K562 (cell line): ENCODE measurements at regions not wholly inside any gene's neighbourhood (a gene's known extent, or its start where the extent isn't known, plus 50 kb on each side); places are given as distances from the start of the nearest gene placed in this dataset.

Source experiments
- ATAC-seq: fragments of 200-7000 bp; cut with Tn5 transposase; 3 replicates; pipeline ENCODE4 v1.9.1; 2020; ENCODE audit warnings: moderate library complexity
- BruUV-seq: library from RNA; stranded (reverse); fragments of 400-500 nt; replicated peaks from 2 replicates; lab custom pipeline; 2021; lab: Mats Ljungman, UMichigan
- CTCF ChIA-PET: fragments of 300-600 bp; formaldehyde crosslinking; extraction: SDS; loops from one replicate; lab custom pipeline; 2021; ENCODE audit warnings: low intra/inter-chr PET ratio; lab: Yijun Ruan, JAX
- POLR2A ChIA-PET: fragments of 300-600, 350-650 bp; sonication (Branson Sonifier 250); formaldehyde crosslinking; extraction: SDS; loops from one replicate; lab custom pipeline; 2021; ENCODE audit warnings: antibody characterized with exemption, inconsistent platforms; lab: Yijun Ruan, JAX
- DNase-seq, 4 experiments: peaks; one replicate each; pipeline versions ENCODE4 v3.0.0 to v3.0.0-alpha.2; 2011 to 2018; ENCODE audit warnings: low spot score in 3 of 4, mixed read lengths in 3 of 4; ENCODE audit errors: extremely low read depth in 1 of 4
- FAIRE-seq: peaks from 2 replicates; lab custom pipeline; 2011; peaks lifted over from hg19 to GRCh38; lab: Jason Lieb, UNC
- H2AFZ ChIP-seq: 2 replicates; pipeline ENCODE4 v1.6.0; 2011; ENCODE audit warnings: low read depth, low read length, control low read depth, inconsistent platforms
- H3K27ac ChIP-seq: fragments of 200-600 bp; 3 replicates; pipeline ENCODE4 v1.8.0; 2011; ENCODE audit warnings: low read depth, mild to moderate bottlenecking, control low read depth, inconsistent platforms, low read length, moderate library complexity, mixed read lengths; ENCODE audit errors: extremely low read depth
- H3K27me3 ChIP-seq, 2 experiments: fragments of 300-600 bp in 1 of 2; 2 replicates in 1 of 2; 3 replicates in 1 of 2; pipeline versions ENCODE4 v1.6.0 to v1.8.0; 2011; ENCODE audit warnings: inconsistent platforms in 2 of 2, low read length in 2 of 2, mild to moderate bottlenecking in 1 of 2, mixed read lengths in 1 of 2, moderate library complexity in 1 of 2; ENCODE audit not compliant: control insufficient read depth in 2 of 2, insufficient read depth in 2 of 2
- H3K36me3 ChIP-seq: fragments of 300-600 bp; 3 replicates; pipeline ENCODE4 v1.8.0; 2011; ENCODE audit warnings: mild to moderate bottlenecking, low read length, inconsistent platforms; ENCODE audit not compliant: control insufficient read depth, insufficient read depth
- H3K4me1 ChIP-seq, 2 experiments: fragments of 200-600 bp in 1 of 2; replicated peaks in 1 of 2; 2 replicates in 1 of 2; 3 replicates in 1 of 2; pipeline versions ENCODE4 v1.5.1 to v1.8.0; 2011; ENCODE audit warnings: inconsistent platforms in 2 of 2, low read length in 2 of 2, mild to moderate bottlenecking in 1 of 2, mixed read lengths in 1 of 2, moderate library complexity in 1 of 2; ENCODE audit not compliant: control insufficient read depth in 2 of 2, insufficient read depth in 2 of 2
- H3K4me2 ChIP-seq: 2 replicates; pipeline ENCODE4 v1.6.1; 2011; ENCODE audit warnings: low read length, control low read depth, inconsistent platforms, mixed read lengths; ENCODE audit not compliant: insufficient read depth
- H3K4me3 ChIP-seq: fragments of 200-600 bp; sonication (generic), shearing (Covaris generic); 2 replicates; pipeline ENCODE4 v1.5.1; 2016; ENCODE audit warnings: control low read depth, inconsistent platforms
- H3K79me2 ChIP-seq: fragments of 200-600 bp; 3 replicates; pipeline ENCODE4 v1.8.0; 2011; ENCODE audit warnings: low read length, inconsistent platforms; ENCODE audit not compliant: control insufficient read depth, insufficient read depth
- H3K9ac ChIP-seq, 2 experiments: 2 replicates each; pipeline versions ENCODE4 v1.6.0 to v1.6.1; 2011; ENCODE audit warnings: low read depth in 2 of 2, low read length in 2 of 2, control low read depth in 1 of 2, inconsistent platforms in 1 of 2, mild to moderate bottlenecking in 1 of 2, mixed read lengths in 1 of 2; ENCODE audit not compliant: insufficient read depth in 1 of 2
- H3K9me1 ChIP-seq: one replicate; pipeline ENCODE4 v1.6.0; 2011; ENCODE audit warnings: inconsistent platforms, mild to moderate bottlenecking, low read length, moderate library complexity; ENCODE audit not compliant: control insufficient read depth, insufficient read depth
- H3K9me3 ChIP-seq: replicated peaks from 2 replicates; pipeline ENCODE4 v1.5.1; 2011; ENCODE audit warnings: low read depth, low read length, inconsistent platforms; ENCODE audit not compliant: control insufficient read depth, insufficient read depth
- H4K20me1 ChIP-seq: replicated peaks from 2 replicates; pipeline ENCODE4 v1.6.1; 2011; ENCODE audit warnings: low read length, inconsistent platforms, mixed read lengths; ENCODE audit not compliant: control insufficient read depth, insufficient read depth
- DACH1 ChIP-seq: fragments of 450-650 bp; IDR thresholded peaks from 2 replicates; pipeline ENCODE4 v1.6.1; 2018; ENCODE audit not compliant: partially characterized antibody
- HCFC1 ChIP-seq: IDR thresholded peaks from 2 replicates; pipeline ENCODE4 v1.6.1; 2012; ENCODE audit warnings: low read depth, low read length, improper control_type of control experiment
- HNRNPLL ChIP-seq: fragments of 200-400 bp; formaldehyde crosslinking; IDR thresholded peaks from 2 replicates; pipeline ENCODE4 v1.6.1; 2017; ENCODE audit warnings: low read length, low read depth, mild to moderate bottlenecking; ENCODE audit not compliant: poor library complexity, severe bottlenecking
- SRSF1 ChIP-seq: fragments of 200-400 bp; formaldehyde crosslinking; IDR thresholded peaks from 2 replicates; pipeline ENCODE4 v1.6.1; 2017; ENCODE audit warnings: mild to moderate bottlenecking, low read depth, low read length, moderate library complexity
- TFAM ChIP-seq: fragments of 250-450 bp; sonication (Bioruptor Pico); conservative IDR thresholded peaks from 2 replicates; pipeline ENCODE4 v1.5.0; 2021; ENCODE audit warnings: mild to moderate bottlenecking, moderate library complexity
- ZNF639 ChIP-seq, 2 experiments: fragments of 200-800 bp in 1 of 2; sonication (Bioruptor generic) in 1 of 2; sonication (generic) in 1 of 2; formaldehyde crosslinking in 1 of 2; IDR thresholded peaks in 1 of 2; conservative IDR thresholded peaks in 1 of 2; 2 replicates each; pipeline versions ENCODE4 v1.5.0 to v1.6.1; 2016 to 2020; ENCODE audit warnings: missing compliant biosample characterization in 1 of 2, missing genetic modification characterization in 1 of 2, missing genetic modification reagents in 1 of 2
- ZNF766 ChIP-seq: fragments of 200-800 bp; sonication (Bioruptor generic); conservative IDR thresholded peaks from 2 replicates; pipeline ENCODE4 v1.6.1; 2016; ENCODE audit warnings: missing genetic modification characterization, missing compliant biosample characterization
- ZNF778 ChIP-seq: fragments of 450-650 bp; formaldehyde crosslinking; IDR thresholded peaks from 2 replicates; pipeline ENCODE4 v1.4.0; 2020; ENCODE audit warnings: mild to moderate bottlenecking, moderate library complexity
- WGBS: fragments of 100-300 bp; shearing (Covaris generic); methylation state at CpG from one replicate; pipeline ENCODE4 v1.1.6; 2016; ENCODE audit warnings: low coverage, mixed read lengths; ENCODE audit not compliant: insufficient coverage; ENCODE audit errors: missing lambda C conversion rate; 5-methylcytosine and 5-hydroxymethylcytosine counted together
- in situ Hi-C: fragments of 300-500 bp; cut with MboI; formaldehyde crosslinking; loops from 4 replicates; pipeline ENCODE4 v1.15.0; 2018; ENCODE audit warnings: inconsistent platforms, mixed read lengths
- intact Hi-C: fragments of 100-400 bp; cut with micrococcal nuclease; formaldehyde crosslinking; loops from 2 replicates; pipeline ENCODE4 v1.14.2; 2022
- TF ChIP-seq, protein P1 (sequence below): fragments of 450-650 bp; IDR thresholded peaks from 2 replicates; pipeline ENCODE4 v1.7.0; 2016; ENCODE audit warnings: borderline replicate concordance

DNA sequence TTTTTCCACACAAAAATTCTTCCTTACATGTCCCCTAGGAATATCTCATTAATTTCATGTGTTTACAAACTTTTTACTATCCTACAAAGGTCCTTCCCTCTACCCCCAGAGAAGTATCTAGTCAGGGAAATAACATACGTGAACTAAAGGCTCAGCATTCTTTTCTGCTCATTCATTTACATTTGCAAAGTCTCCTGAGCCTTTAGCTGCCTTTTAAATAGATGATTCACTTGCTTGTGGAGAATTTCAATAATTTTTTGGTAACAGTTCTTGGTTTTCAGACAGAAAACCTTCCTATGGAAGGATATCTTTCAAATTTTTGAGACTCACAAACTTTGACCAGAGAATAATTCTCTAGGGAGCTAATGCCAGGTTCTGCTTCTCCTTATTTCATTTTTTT lies 81.5 kb upstream of the RMDN2 start:
- Histone ChIP-seq H2AFZ (no peak overlapping the region), H3K79me2 (no peaks in the 10 kb centered on the region), H3K4me1 (no peaks in the 10 kb centered on the region), H3K27ac (no peak overlapping the region), H4K20me1 (no peaks in the 10 kb centered on the region), H3K36me3 (no peaks in the 10 kb centered on the region), H3K27me3 (peaks cover 0 to 6% of the 10 kb centered on the region in 2 experiments; a peak in 2 of 5 replicates), H3K9me1 (no peaks in the 10 kb centered on the region), H3K4me2 (no peak overlapping the region), H3K4me3 (no peak overlapping the region), H3K9me3 (no peaks in the 10 kb centered on the region), H3K9ac (no peak overlapping the region)
- ATAC-seq (no peak), FAIRE-seq (no peak), DNase-seq (no peak)
- in situ Hi-C loops: no loop called here
- whole genome bisulfite sequencing: 0% methylated on average over 1 of the region's 1 CpG
- intact Hi-C loops: no loop called here
- ChIA-PET CTCF (no interaction called here), POLR2A (no interaction called here)
- TF ChIP-seq TFAM (CRISPR knock-in tag) (no peak), HCFC1 (no peak), ZNF778 (CRISPR knock-in tag) (no peak), SRSF1 (no peak), ZNF766 (CRISPR knock-in tag) (no peak), HNRNPLL (no peak), ZNF639 (CRISPR knock-in tag; conservative IDR thresholded peaks at IDR 0.05 in 1 of 2, IDR thresholded peaks at IDR 0.05 in 1 of 2) (no peak), DACH1 (no peak)
- TF ChIP-seq, protein P1, sequence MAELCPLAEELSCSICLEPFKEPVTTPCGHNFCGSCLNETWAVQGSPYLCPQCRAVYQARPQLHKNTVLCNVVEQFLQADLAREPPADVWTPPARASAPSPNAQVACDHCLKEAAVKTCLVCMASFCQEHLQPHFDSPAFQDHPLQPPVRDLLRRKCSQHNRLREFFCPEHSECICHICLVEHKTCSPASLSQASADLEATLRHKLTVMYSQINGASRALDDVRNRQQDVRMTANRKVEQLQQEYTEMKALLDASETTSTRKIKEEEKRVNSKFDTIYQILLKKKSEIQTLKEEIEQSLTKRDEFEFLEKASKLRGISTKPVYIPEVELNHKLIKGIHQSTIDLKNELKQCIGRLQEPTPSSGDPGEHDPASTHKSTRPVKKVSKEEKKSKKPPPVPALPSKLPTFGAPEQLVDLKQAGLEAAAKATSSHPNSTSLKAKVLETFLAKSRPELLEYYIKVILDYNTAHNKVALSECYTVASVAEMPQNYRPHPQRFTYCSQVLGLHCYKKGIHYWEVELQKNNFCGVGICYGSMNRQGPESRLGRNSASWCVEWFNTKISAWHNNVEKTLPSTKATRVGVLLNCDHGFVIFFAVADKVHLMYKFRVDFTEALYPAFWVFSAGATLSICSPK: no peak
- BruUV-seq: no TSS peak
